ENCODE measurements at regions not wholly inside any gene's neighbourhood (a gene's known extent, or its start where the extent isn't known, plus 50 kb on each side); places are given as distances from the start of the nearest gene placed in this dataset.

- TF ChIP-seq CTCF (IDR thresholded peaks at IDR 0.05), result no peak
- CTCF ChIA-PET, result no interaction called here
- no peak overlapping the region for H3K4me3 ChIP-seq (ENCODE audit: low read length)
- H3K36me3 Mint-ChIP-seq (ENCODE audit: low read depth), result no peaks in the 10 kb centered on the region
- H3K27me3 ChIP-seq (ENCODE audit: control insufficient read depth in 1 of 2, insufficient read depth in 2 of 2, low read length in 2 of 2), result no peaks in the 10 kb centered on the region
- no peaks in the 10 kb centered on the region for H3K27me3 Mint-ChIP-seq
- H3K4me3 Mint-ChIP-seq, result no peak overlapping the region
- intact Hi-C loops (cut with DNase I, micrococcal nuclease), result no loop called here
- no peaks in the 10 kb centered on the region for H3K4me1 Mint-ChIP-seq (ENCODE audit: low read depth)
- no peaks in the 10 kb centered on the region for H3K4me1 ChIP-seq (ENCODE audit: insufficient read depth, low read length)
- no peaks in the 10 kb centered on the region for H3K9me3 Mint-ChIP-seq
- no peak overlapping the region for H3K27ac Mint-ChIP-seq
- no peaks in the 10 kb centered on the region for H3K9me3 ChIP-seq (ENCODE audit: control insufficient read depth in 1 of 2, insufficient read depth in 1 of 2, low read length in 2 of 2)
- H3K36me3 ChIP-seq (ENCODE audit: insufficient read depth, low read length), result no peaks in the 10 kb centered on the region
- DNase-seq (no peak), ATAC-seq (ENCODE audit: poor library complexity) (no peak)
- POLR2A ChIA-PET, result no interaction called here
- no peak overlapping the region for H3K27ac ChIP-seq (ENCODE audit: low read depth in 1 of 2, low read length in 2 of 2)
Observed at GRCh38 chr2:137809252-137809651, 155.0 kb upstream of the HNMT start.

GRCh38 chr2:137809837-137810236 is 154.4 kb upstream of the HNMT start:
- Mint-ChIP-seq H3K36me3 (ENCODE audit: low read depth) (no peaks in the 10 kb centered on the region), H3K4me3 (no peak overlapping the region), H3K4me1 (ENCODE audit: low read depth) (no peaks in the 10 kb centered on the region), H3K27me3 (no peaks in the 10 kb centered on the region), H3K27ac (no peak overlapping the region), H3K9me3 (no peaks in the 10 kb centered on the region)
- DNase-seq (no peak), ATAC-seq (ENCODE audit: poor library complexity) (no peak)
- no peaks in the 10 kb centered on the region for H3K9me3 ChIP-seq (ENCODE audit: control insufficient read depth in 1 of 2, insufficient read depth in 1 of 2, low read length in 2 of 2)
- no peak overlapping the region for H3K27ac ChIP-seq (ENCODE audit: low read depth in 1 of 2, low read length in 2 of 2)
- intact Hi-C loops (cut with DNase I, micrococcal nuclease), result no loop called here
- H3K36me3 ChIP-seq (ENCODE audit: insufficient read depth, low read length), result no peaks in the 10 kb centered on the region
- no peaks in the 10 kb centered on the region for H3K27me3 ChIP-seq (ENCODE audit: control insufficient read depth in 1 of 2, insufficient read depth in 2 of 2, low read length in 2 of 2)
- ChIA-PET CTCF (no interaction called here), POLR2A (no interaction called here)
- TF ChIP-seq CTCF (IDR thresholded peaks at IDR 0.05), result no peak
- H3K4me1 ChIP-seq (ENCODE audit: insufficient read depth, low read length), result no peaks in the 10 kb centered on the region
- no peak overlapping the region for H3K4me3 ChIP-seq (ENCODE audit: low read length)

DNA sequence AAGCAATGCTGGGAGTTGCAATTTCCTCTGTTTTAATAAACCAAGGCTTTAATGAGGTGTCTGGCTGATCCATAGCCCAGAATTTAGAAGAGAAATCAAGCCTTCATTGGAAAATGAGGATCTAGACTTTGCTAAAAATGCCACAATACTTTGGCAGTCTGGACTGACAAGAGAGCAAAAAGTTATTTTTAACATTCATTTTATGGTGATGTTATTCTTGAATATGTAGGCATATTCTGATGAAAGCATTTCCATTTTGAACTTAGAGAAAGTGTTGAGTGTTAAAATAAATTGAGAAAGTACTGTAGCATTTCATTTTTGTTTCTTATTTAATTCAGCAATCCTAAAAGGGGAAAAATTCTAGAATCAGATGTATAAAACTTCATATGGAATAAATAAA is 151.8 kb upstream of the HNMT start:
- Histone ChIP-seq H3K4me3 (ENCODE audit: low read length) (no peak overlapping the region), H3K27me3 (ENCODE audit: control insufficient read depth in 1 of 2, insufficient read depth in 2 of 2, low read length in 2 of 2) (no peaks in the 10 kb centered on the region), H3K4me1 (ENCODE audit: insufficient read depth, low read length) (no peaks in the 10 kb centered on the region), H3K9me3 (ENCODE audit: control insufficient read depth in 1 of 2, insufficient read depth in 1 of 2, low read length in 2 of 2) (no peaks in the 10 kb centered on the region), H3K36me3 (ENCODE audit: insufficient read depth, low read length) (no peaks in the 10 kb centered on the region), H3K27ac (ENCODE audit: low read depth in 1 of 2, low read length in 2 of 2) (no peak overlapping the region)
- Mint-ChIP-seq H3K27me3 (no peaks in the 10 kb centered on the region), H3K4me3 (no peak overlapping the region), H3K27ac (no peak overlapping the region), H3K36me3 (ENCODE audit: low read depth) (no peaks in the 10 kb centered on the region), H3K9me3 (no peaks in the 10 kb centered on the region), H3K4me1 (ENCODE audit: low read depth) (no peaks in the 10 kb centered on the region)
- TF ChIP-seq CTCF (IDR thresholded peaks at IDR 0.05), result no peak
- ATAC-seq (ENCODE audit: poor library complexity) (no peak), DNase-seq (no peak)
- intact Hi-C loops (cut with DNase I, micrococcal nuclease), result no loop called here
- ChIA-PET CTCF (no interaction called here), POLR2A (no interaction called here)

Measured in CD4-positive, alpha-beta T cell (primary cell).